Gastrocnemius medialis (tissue), 4 donors: ENCODE measurements at regions not wholly inside any gene's neighbourhood (a gene's known extent, or its start where the extent isn't known, plus 50 kb on each side); places are given as distances from the start of the nearest gene placed in this dataset.

Experiments
- CTCF ChIP-seq, 5 experiments: fragments of 450-650 bp in 3 of 5; fragments of 200-600 bp in 2 of 5; sonication (generic) in 2 of 5; IDR thresholded peaks in 4 of 5; conservative IDR thresholded peaks in 1 of 5; 1 replicate in 4 of 5; 2 replicates in 1 of 5; pipeline ENCODE4 v1.5.1; 2016 to 2019; ENCODE audit warnings: antibody characterized with exemption in 5 of 5, mild to moderate bottlenecking in 3 of 5, moderate library complexity in 3 of 5
- POLR2A ChIP-seq, 2 donors: fragments of 450-650 bp; IDR thresholded peaks; one replicate each; pipeline ENCODE4 v1.6.1; 2017; ENCODE audit warnings: antibody characterized with exemption in 2 of 2, mild to moderate bottlenecking in 2 of 2, moderate library complexity in 2 of 2

DNA sequence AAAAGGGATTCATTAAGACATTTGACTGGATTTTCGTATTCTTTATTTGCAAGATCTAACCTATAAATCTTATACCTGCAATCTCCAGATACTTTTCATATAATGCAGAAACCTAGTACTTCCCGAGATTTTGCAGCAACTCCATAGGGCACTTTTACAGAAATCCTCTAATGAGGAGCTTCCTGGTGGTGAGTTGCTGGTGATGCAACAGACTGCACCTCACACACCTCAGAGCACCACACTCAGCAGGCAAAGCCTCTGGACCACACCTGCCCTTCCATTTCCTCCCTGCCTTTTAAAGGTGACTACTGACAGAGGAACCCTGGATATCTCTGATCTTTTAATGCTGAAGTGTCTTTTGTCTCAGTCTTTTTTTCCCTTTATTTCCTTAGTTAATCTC is 289.4 kb downstream of the TRAM1L1 start:
- TF ChIP-seq CTCF (IDR thresholded peaks at IDR 0.05 in 4 of 5, conservative IDR thresholded peaks at IDR 0.05 in 1 of 5) (no peak), POLR2A (IDR thresholded peaks at IDR 0.05) (no peak)
